ENCODE measurements at regions not wholly inside any gene's neighbourhood (a gene's known extent, or its start where the extent isn't known, plus 50 kb on each side); places are given as distances from the start of the nearest gene placed in this dataset.

GRCh38 chr9:121563425-121563824, 63.8 kb upstream of the GGTA1 start:
- TF ChIP-seq POLR2A (IDR thresholded peaks at IDR 0.05) (no peak), CTCF (IDR thresholded peaks at IDR 0.05) (no peak)

Measured in lower leg skin (tissue), 3 donors.